ENCODE measurements at regions not wholly inside any gene's neighbourhood (a gene's known extent, or its start where the extent isn't known, plus 50 kb on each side); places are given as distances from the start of the nearest gene placed in this dataset.
A peak's percentile ranks its signal among the peaks of the same experiment; 100 is the strongest.

- no peaks in the 10 kb centered on the region for H3K9me3 ChIP-seq (ENCODE audit: control insufficient read depth, low read depth, low read length)
- no peak for TF ChIP-seq CTCF (conservative IDR thresholded peaks at IDR 0.05)
- no peak overlapping the region for H3K14ac ChIP-seq (ENCODE audit: insufficient read depth, low read length)
- no peak overlapping the region for H3K23ac ChIP-seq (ENCODE audit: insufficient read length, low read depth, low read length)
- H3K4me3 Mint-ChIP-seq: no peak overlapping the region
- no peaks in the 10 kb centered on the region for H3K79me1 ChIP-seq (ENCODE audit: insufficient read depth, low read depth, low read length, poor library complexity, severe bottlenecking)
- H3K23me2 ChIP-seq (ENCODE audit: insufficient read length, low read depth, low read length, poor library complexity, severe bottlenecking): no peaks in the 10 kb centered on the region
- no peak overlapping the region for H2BK15ac ChIP-seq (ENCODE audit: low read depth, low read length)
- H3K27me3 ChIP-seq (ENCODE audit: insufficient read depth, low read length): no peaks in the 10 kb centered on the region
- peaks cover 0 to 10% (median 8%) of the 10 kb centered on the region in 3 experiments; a peak in 3 of 7 replicates for H3K36me3 Mint-ChIP-seq (ENCODE audit: insufficient read depth in 1 of 3, low read depth in 3 of 3)
- H2BK120ac ChIP-seq (ENCODE audit: low read depth, low read length, poor library complexity, severe bottlenecking): no peak overlapping the region
- no peaks in the 10 kb centered on the region; a peak in 2 of 5 replicates for H3K9me3 Mint-ChIP-seq
- H4K5ac ChIP-seq (ENCODE audit: insufficient read length, low read depth, low read length): no peak overlapping the region
- no peak overlapping the region for H2AFZ ChIP-seq (ENCODE audit: low read length)
- no CpG with 5 or more reads among the region's 2 CpGs for WGBS (ENCODE audit: extremely low coverage, insufficient read length, low lambda C conversion rate)
- no peak overlapping the region for H3K4me2 ChIP-seq (ENCODE audit: insufficient read depth, insufficient read length, low read length)
- no peak overlapping the region for H3T11ph ChIP-seq (ENCODE audit: low read length)
- no peak overlapping the region for H3K56ac ChIP-seq (ENCODE audit: insufficient read length, low read depth, low read length)
- H2BK12ac ChIP-seq (ENCODE audit: insufficient read length, low read depth, low read length): no peak overlapping the region
- H3K4ac ChIP-seq (ENCODE audit: low read depth, low read length): no peak overlapping the region
- H2BK5ac ChIP-seq (ENCODE audit: insufficient read length, low read length): no peak overlapping the region
- peak overlapping the region in 1 of 3 experiments; percentile 71; a peak in 2 of 7 replicates for H3K27ac Mint-ChIP-seq
- H4K91ac ChIP-seq (ENCODE audit: insufficient read length, low read depth, low read length): no peak overlapping the region
- peak overlapping the region; percentile 77 for H4K8ac ChIP-seq (replicated peaks; ENCODE audit: insufficient read length, low read depth, low read length)
- no peaks in the 10 kb centered on the region; a peak in 1 of 4 replicates for H3K4me1 Mint-ChIP-seq
- no peak overlapping the region for H3K9ac ChIP-seq (ENCODE audit: extremely low read depth, insufficient read length, low read length)
- no peak overlapping the region for H2AK5ac ChIP-seq (ENCODE audit: insufficient read length, low read length)
- DNase-seq: no peak
- no peaks in the 10 kb centered on the region for H3K27me3 Mint-ChIP-seq (ENCODE audit: low read depth)
- H2BK20ac ChIP-seq (ENCODE audit: low read depth, low read length, poor library complexity, severe bottlenecking): no peak overlapping the region
- no peaks in the 10 kb centered on the region for H4K20me1 ChIP-seq (ENCODE audit: control insufficient read depth, insufficient read depth, insufficient read length)
- H3K4me1 ChIP-seq (ENCODE audit: insufficient read depth, low read length): no peaks in the 10 kb centered on the region
- no peak overlapping the region for H3K27ac ChIP-seq (ENCODE audit: insufficient read length, low read depth, low read length)
- no peaks in the 10 kb centered on the region for H3K79me2 ChIP-seq (ENCODE audit: insufficient read depth, low read length)
- H3K18ac ChIP-seq (ENCODE audit: insufficient read length, low read depth, low read length): peak overlapping the region; percentile 87
Measured at GRCh38 chr10:53619671-53620070, 847.1 kb upstream of the MBL2 start.
